Sigmoid colon (tissue), 4 donors: ENCODE measurements at regions not wholly inside any gene's neighbourhood (a gene's known extent, or its start where the extent isn't known, plus 50 kb on each side); places are given as distances from the start of the nearest gene placed in this dataset.

Experiments used
- CTCF ChIP-seq, 4 experiments: fragments of 450-650 bp in 3 of 4; fragments of 200-600 bp in 1 of 4; IDR thresholded peaks; one replicate each; pipeline ENCODE4 v1.5.1; 2016 to 2019; ENCODE audit warnings: antibody characterized with exemption in 4 of 4, mild to moderate bottlenecking in 3 of 4, moderate library complexity in 2 of 4
- POLR2A ChIP-seq, 2 donors: fragments of 450-650 bp; IDR thresholded peaks; one replicate each; pipeline ENCODE4 v1.6.1; 2016; ENCODE audit warnings: antibody characterized with exemption in 2 of 2, mild to moderate bottlenecking in 2 of 2, moderate library complexity in 2 of 2
- POLR2AphosphoS5 ChIP-seq, 4 donors: sonication (generic); formaldehyde crosslinking; IDR thresholded peaks; one replicate each; pipeline ENCODE4 v1.6.1; 2017; ENCODE audit warnings: antibody characterized with exemption in 4 of 4

- TF ChIP-seq CTCF (IDR thresholded peaks at IDR 0.05) (no peak), POLR2A (IDR thresholded peaks at IDR 0.05) (no peak), POLR2AphosphoS5 (IDR thresholded peaks at IDR 0.05) (no peak)
These were observed 678.4 kb downstream of the IRS1 start for GRCh38 chr2:226121046-226121738.
